Lower lobe of right lung (tissue), 2 donors: ENCODE measurements at regions not wholly inside any gene's neighbourhood (a gene's known extent, or its start where the extent isn't known, plus 50 kb on each side); places are given as distances from the start of the nearest gene placed in this dataset.

Source experiments
- ATAC-seq, 2 donors: fragments of 200-7000 bp; cut with Tn5 transposase; one replicate each; pipeline ENCODE4 v1.9.1; 2020 to 2022; ENCODE audit warnings: mild to moderate bottlenecking in 2 of 2, moderate library complexity in 2 of 2
- DNase-seq: peaks from one replicate; pipeline ENCODE4 v3.0.0-alpha.2; 2020
- H3K27ac ChIP-seq: fragments of 200-600 bp; one replicate; pipeline ENCODE4 v1.8.0; 2022
- H3K27me3 ChIP-seq: fragments of 200-600 bp; one replicate; pipeline ENCODE4 v1.8.0; 2022; ENCODE audit warnings: low read depth
- H3K36me3 ChIP-seq: fragments of 200-600 bp; one replicate; pipeline ENCODE4 v1.8.0; 2022; ENCODE audit warnings: mild to moderate bottlenecking
- H3K4me1 ChIP-seq: fragments of 200-600 bp; one replicate; pipeline ENCODE4 v1.8.0; 2022
- H3K4me3 ChIP-seq: fragments of 200-600 bp; one replicate; pipeline ENCODE4 v1.8.0; 2022; ENCODE audit warnings: mild to moderate bottlenecking
- H3K9me3 ChIP-seq: fragments of 200-600 bp; one replicate; pipeline ENCODE4 v1.8.0; 2022
- CTCF ChIP-seq: fragments of 200-600 bp; IDR thresholded peaks from one replicate; pipeline ENCODE4 v1.8.0; 2022; ENCODE audit warnings: antibody characterized with exemption, mild to moderate bottlenecking
- intact Hi-C: fragments of 100-400 bp; cut with DNase I; formaldehyde crosslinking; loops from one replicate; pipeline ENCODE4 v1.11.0; 2022
- donor health status: DM: no; HTN: yes; CAD: no; lungs with severe emphysema.

DNA sequence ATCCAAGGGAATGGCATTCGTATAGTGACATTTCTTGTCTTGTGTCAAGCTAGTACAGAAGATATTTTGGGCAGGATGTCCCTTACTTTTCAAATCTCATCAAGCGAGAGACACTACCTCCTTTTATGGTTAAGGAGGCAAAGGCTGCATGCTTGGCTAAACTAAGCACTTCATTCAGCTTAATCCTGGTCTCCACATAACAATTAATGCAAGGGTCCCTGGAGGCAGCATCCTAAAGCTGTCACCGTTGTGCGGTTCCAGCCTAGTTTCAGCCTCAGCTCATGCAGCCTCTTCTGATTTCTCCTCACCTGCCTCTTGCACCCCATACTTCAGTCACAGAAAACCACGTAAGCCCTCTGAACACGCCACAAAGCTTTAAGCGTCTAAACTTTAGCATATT lies 67.1 kb upstream of the SLC22A23 start:
- Histone ChIP-seq H3K9me3 (no peaks in the 10 kb centered on the region), H3K27me3 (no peaks in the 10 kb centered on the region), H3K4me3 (no peak overlapping the region), H3K36me3 (no peaks in the 10 kb centered on the region), H3K4me1 (no peaks in the 10 kb centered on the region), H3K27ac (no peak overlapping the region)
- no peak for ATAC-seq
- no peak for TF ChIP-seq CTCF
- intact Hi-C loops: no loop called here
- DNase-seq: no peak

DNA sequence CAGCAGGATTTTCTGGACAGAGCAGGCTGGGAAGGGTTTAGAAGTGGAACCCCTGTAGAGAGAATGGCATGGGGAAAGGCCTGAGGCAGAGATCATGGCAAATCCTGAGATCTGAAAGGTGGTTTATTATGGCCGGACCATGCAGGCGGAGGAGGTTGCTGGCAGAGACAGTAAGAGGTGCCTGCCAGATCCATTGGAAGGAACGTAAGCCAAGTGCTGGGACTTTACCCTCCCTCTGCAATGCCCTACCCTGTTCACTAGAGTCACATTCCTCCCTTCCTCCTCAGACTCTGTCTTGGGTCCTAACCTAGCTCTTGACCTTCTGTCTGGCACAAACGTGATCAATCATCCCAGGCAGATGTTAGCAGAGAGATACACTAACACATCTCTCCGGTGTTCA lies 66.4 kb upstream of the SLC22A23 start:
- H3K9me3 ChIP-seq: no peaks in the 10 kb centered on the region
- no peaks in the 10 kb centered on the region for H3K36me3 ChIP-seq
- H3K4me1 ChIP-seq: no peaks in the 10 kb centered on the region
- H3K4me3 ChIP-seq: no peak overlapping the region
- intact Hi-C loops: no loop called here
- H3K27ac ChIP-seq: no peak overlapping the region
- TF ChIP-seq CTCF: no peak
- ATAC-seq: peak in 1 of 2 donors; percentile 14
- H3K27me3 ChIP-seq: no peaks in the 10 kb centered on the region
- DNase-seq: no peak

DNA sequence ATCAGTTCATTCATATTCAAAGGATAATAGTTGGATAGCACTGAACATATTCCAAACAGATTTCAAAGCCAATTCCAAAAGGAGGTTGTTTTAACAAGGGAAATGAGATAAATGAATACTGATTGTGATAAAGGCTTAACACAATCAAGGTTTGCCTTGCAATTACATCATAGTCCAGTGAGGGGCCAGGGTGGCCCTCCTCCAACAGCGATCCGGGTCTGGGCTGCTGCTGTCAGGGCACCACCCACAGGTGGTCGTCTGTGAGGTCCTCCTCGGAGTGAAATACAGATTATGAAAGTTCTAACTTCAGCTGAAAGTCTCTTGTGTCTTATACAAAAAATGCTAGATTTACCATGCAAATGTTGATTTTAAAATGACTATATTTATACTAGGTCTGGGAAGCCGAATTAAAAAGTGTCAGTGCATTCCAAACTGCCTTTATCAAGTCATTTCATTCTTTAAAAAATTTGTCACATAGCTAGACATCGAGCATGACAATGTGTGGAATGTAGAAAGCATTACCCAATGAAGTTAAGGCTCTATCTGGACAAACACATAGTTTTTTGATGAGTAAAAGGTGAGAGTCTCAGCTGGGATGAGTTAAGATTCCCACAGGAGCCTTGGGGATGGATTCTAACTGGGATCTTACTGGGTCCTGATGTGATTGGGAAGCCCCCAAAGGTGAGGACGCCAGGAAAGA lies 65.9 kb upstream of the SLC22A23 start:
- no peaks in the 10 kb centered on the region for H3K9me3 ChIP-seq
- H3K4me3 ChIP-seq: no peak overlapping the region
- no peak overlapping the region for H3K27ac ChIP-seq
- no peaks in the 10 kb centered on the region for H3K4me1 ChIP-seq
- no peak for ATAC-seq
- no peaks in the 10 kb centered on the region for H3K36me3 ChIP-seq
- TF ChIP-seq CTCF: no peak
- DNase-seq: no peak
- intact Hi-C loops: no loop called here
- no peaks in the 10 kb centered on the region for H3K27me3 ChIP-seq

GRCh38 chr6:3520281-3521230 lies 63.7 kb upstream of the SLC22A23 start:
- H3K9me3 ChIP-seq: no peaks in the 10 kb centered on the region
- H3K36me3 ChIP-seq: no peaks in the 10 kb centered on the region
- no peak for ATAC-seq
- TF ChIP-seq CTCF: no peak
- H3K4me3 ChIP-seq: no peak overlapping the region
- no peak overlapping the region for H3K27ac ChIP-seq
- no peaks in the 10 kb centered on the region for H3K27me3 ChIP-seq
- no peak for DNase-seq
- intact Hi-C loops: no loop called here
- H3K4me1 ChIP-seq: no peaks in the 10 kb centered on the region

GRCh38 chr6:3518356-3519190 lies 61.7 kb upstream of the SLC22A23 start:
- Histone ChIP-seq H3K4me1 (no peaks in the 10 kb centered on the region), H3K9me3 (no peaks in the 10 kb centered on the region), H3K4me3 (no peak overlapping the region), H3K27ac (no peak overlapping the region), H3K36me3 (no peaks in the 10 kb centered on the region), H3K27me3 (no peaks in the 10 kb centered on the region)
- TF ChIP-seq CTCF: no peak
- peak; percentile 29 to 40 for ATAC-seq
- no peak for DNase-seq
- intact Hi-C loops: no loop called here
